Tibial nerve (tissue), 3 donors: ENCODE measurements at regions not wholly inside any gene's neighbourhood (a gene's known extent, or its start where the extent isn't known, plus 50 kb on each side); places are given as distances from the start of the nearest gene placed in this dataset.

ENCODE experiments used
- CTCF ChIP-seq, 5 experiments: fragments of 200-600 bp in 3 of 5; fragments of 450-650 bp in 2 of 5; sonication (generic) in 3 of 5; IDR thresholded peaks; one replicate each; pipeline ENCODE4 v1.5.1; 2016 to 2019; ENCODE audit warnings: antibody characterized with exemption in 5 of 5, mild to moderate bottlenecking in 3 of 5, moderate library complexity in 2 of 5
- POLR2A ChIP-seq, 2 donors: fragments of 450-650 bp; IDR thresholded peaks; one replicate each; pipeline ENCODE4 v1.6.1; 2017; ENCODE audit warnings: antibody characterized with exemption in 2 of 2, mild to moderate bottlenecking in 2 of 2, moderate library complexity in 2 of 2

- no peak for TF ChIP-seq POLR2A (IDR thresholded peaks at IDR 0.05)
- TF ChIP-seq CTCF (IDR thresholded peaks at IDR 0.05) = no peak
Measured at GRCh38 chr1:117681093-117681900, 75.4 kb downstream of the TENT5C start.
